GM12878 (cell line): ENCODE measurements at regions not wholly inside any gene's neighbourhood (a gene's known extent, or its start where the extent isn't known, plus 50 kb on each side); places are given as distances from the start of the nearest gene placed in this dataset.

ENCODE experiments used
- ATAC-seq: fragments of 200-7000 bp; cut with Tn5 transposase; 3 replicates; pipeline ENCODE4 v1.9.1; 2020; ENCODE audit warnings: mild to moderate bottlenecking, moderate library complexity
- BruUV-seq: library from RNA; stranded (reverse); fragments of 400-500 nt; replicated peaks from 2 replicates; lab custom pipeline; 2021; lab: Mats Ljungman, UMichigan
- CTCF ChIA-PET: fragments of 300-600 bp; sonication (Branson Sonifier 250); formaldehyde crosslinking; extraction: SDS; loops from one replicate; lab custom pipeline; 2021; ENCODE audit warnings: inconsistent platforms; lab: Yijun Ruan, JAX
- POLR2A ChIA-PET: fragments of 350-600 bp; formaldehyde crosslinking; extraction: SDS; loops from one replicate; lab custom pipeline; 2021; ENCODE audit warnings: inconsistent platforms; lab: Charles Lee
- RAD21 ChIA-PET: fragments of 300-600 bp; sonication (Branson Sonifier 250); formaldehyde crosslinking; loops from one replicate; lab custom pipeline; 2023; ENCODE audit warnings: antibody characterized with exemption; ENCODE audit not compliant: unreplicated experiment; lab: Charles Lee
- SMC1A ChIA-PET: fragments of 300-600 bp; sonication (Branson Sonifier 250); formaldehyde crosslinking; loops from one replicate; lab custom pipeline; 2023; ENCODE audit not compliant: unreplicated experiment, uncharacterized antibody; lab: Charles Lee
- DNase-seq: peaks from one replicate; pipeline ENCODE4 v3.0.0-alpha.2; 2011; ENCODE audit warnings: low read depth, low spot score
- FAIRE-seq: peaks from 3 replicates; lab custom pipeline; 2011; peaks lifted over from hg19 to GRCh38; lab: Jason Lieb, UNC
- H2AFZ ChIP-seq: 2 replicates; pipeline ENCODE4 v1.6.0; 2011; ENCODE audit warnings: low read depth, low read length, control low read depth; ENCODE audit not compliant: control insufficient read depth
- H3K27ac ChIP-seq: 2 replicates; pipeline ENCODE4 v1.5.1; 2011; ENCODE audit warnings: control low read depth; ENCODE audit not compliant: control insufficient read depth, insufficient read depth
- H3K27me3 ChIP-seq, 2 experiments: replicated peaks in 1 of 2; 2 replicates each; pipeline versions ENCODE4 v1.6.0 to v1.6.1; 2011; ENCODE audit warnings: low read length in 1 of 2; ENCODE audit not compliant: control insufficient read depth in 2 of 2, insufficient read depth in 2 of 2
- H3K36me3 ChIP-seq, 2 experiments: 2 replicates each; pipeline ENCODE4 v1.5.1; 2011; ENCODE audit warnings: low read length in 1 of 2; ENCODE audit not compliant: control insufficient read depth in 2 of 2, insufficient read depth in 2 of 2
- H3K4me1 ChIP-seq: 2 replicates; pipeline ENCODE4 v1.6.1; 2011; ENCODE audit warnings: mild to moderate bottlenecking, low read length, moderate library complexity, mixed read lengths; ENCODE audit not compliant: control insufficient read depth, insufficient read depth
- H3K4me2 ChIP-seq: 2 replicates; pipeline ENCODE4 v1.6.0; 2011; ENCODE audit warnings: control low read depth; ENCODE audit not compliant: control insufficient read depth, insufficient read depth
- H3K4me3 ChIP-seq: fragments of 200-600 bp; sonication (generic); 2 replicates; pipeline ENCODE4 v1.5.1; 2016
- H3K79me2 ChIP-seq: 2 replicates; pipeline ENCODE4 v1.6.0; 2011; ENCODE audit warnings: low read length; ENCODE audit not compliant: control insufficient read depth, insufficient read depth
- H3K9ac ChIP-seq: 2 replicates; pipeline ENCODE4 v1.8.0; 2011; ENCODE audit warnings: low read length, control low read depth, mixed read lengths; ENCODE audit not compliant: control insufficient read depth, insufficient read depth
- H3K9me3 ChIP-seq: replicated peaks from 3 replicates; pipeline ENCODE4 v1.5.1; 2011; ENCODE audit warnings: mild to moderate bottlenecking, low read length; ENCODE audit not compliant: control insufficient read depth, insufficient read depth
- H4K20me1 ChIP-seq: 2 replicates; pipeline ENCODE4 v1.6.0; 2011; ENCODE audit not compliant: control insufficient read depth, insufficient read depth
- PML ChIP-seq: IDR thresholded peaks from 2 replicates; pipeline ENCODE4 v1.6.1; 2012; ENCODE audit warnings: low read length, inconsistent platforms
- TCF3 ChIP-seq: IDR thresholded peaks from 2 replicates; pipeline ENCODE4 v1.6.1; 2012; ENCODE audit warnings: low read depth, mild to moderate bottlenecking, low read length, borderline replicate concordance; ENCODE audit not compliant: insufficient read depth
- YY1 ChIP-seq: IDR thresholded peaks from 2 replicates; pipeline ENCODE4 v1.6.1; 2011; ENCODE audit warnings: low read depth, mild to moderate bottlenecking, low read length
- ZBED1 ChIP-seq: IDR thresholded peaks from 2 replicates; pipeline ENCODE4 v1.6.1; 2016; ENCODE audit warnings: borderline replicate concordance
- WGBS: methylation state at CpG from one replicate; pipeline ENCODE4 v1.1.6; 2016; ENCODE audit warnings: low lambda C conversion rate; ENCODE audit not compliant: insufficient replicate concordance, insufficient coverage; ENCODE audit errors: missing lambda C conversion rate; 5-methylcytosine and 5-hydroxymethylcytosine counted together
- in situ Hi-C: fragments of 300-500 bp; cut with MboI; formaldehyde crosslinking; loops from 9 replicates; pipeline ENCODE4 v1.14.3; 2018; ENCODE audit warnings: mixed read lengths
- intact Hi-C: fragments of 100-400 bp; cut with micrococcal nuclease; formaldehyde crosslinking; loops from one replicate; pipeline ENCODE4 v1.14.2; 2022; ENCODE audit not compliant: unreplicated experiment
- TF ChIP-seq, protein P1 (sequence below): fragments of 450-650 bp; IDR thresholded peaks from 2 replicates; pipeline ENCODE4 v1.6.1; 2016; ENCODE audit warnings: mild to moderate bottlenecking
- TF ChIP-seq, protein P2 (sequence below), 3 experiments: IDR thresholded peaks in 2 of 3; conservative IDR thresholded peaks in 1 of 3; 2 replicates each; pipeline ENCODE4 v1.5.1; 2011; ENCODE audit warnings: low read depth in 3 of 3, low read length in 3 of 3, mild to moderate bottlenecking in 3 of 3, control low read depth in 2 of 3, moderate library complexity in 2 of 3, inconsistent platforms in 1 of 3, mixed read lengths in 1 of 3; ENCODE audit not compliant: control insufficient read depth in 2 of 3, insufficient read depth in 1 of 3; ENCODE audit errors: extremely low read depth in 1 of 3

DNA sequence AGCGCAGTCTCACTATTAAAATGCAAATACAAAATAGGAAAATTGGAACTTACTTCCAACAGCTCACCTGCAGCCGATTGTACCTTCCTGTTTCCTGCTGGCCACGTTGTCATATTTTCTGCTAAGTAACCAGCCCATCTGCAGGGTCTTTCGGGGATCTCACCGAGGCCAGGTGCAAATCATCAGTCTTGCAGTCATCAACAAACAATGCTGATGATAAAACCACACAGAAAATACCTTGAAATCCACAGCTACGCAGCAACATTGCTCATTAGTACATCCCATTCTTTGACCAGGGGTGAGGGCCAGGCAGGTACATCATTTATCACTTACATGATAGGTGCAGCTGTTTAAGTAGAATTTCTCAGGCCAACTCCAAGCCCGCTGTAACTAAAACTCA is 406.9 kb downstream of the TMEM121 start:
- Histone ChIP-seq H4K20me1 (no peaks in the 10 kb centered on the region), H3K9me3 (no peaks in the 10 kb centered on the region; the same call in 2 of the 3 replicates), H3K27me3 (no peaks in the 10 kb centered on the region), H3K79me2 (no peaks in the 10 kb centered on the region), H3K4me3 (no peak overlapping the region), H3K36me3 (no peaks in the 10 kb centered on the region), H2AFZ (no peak overlapping the region), H3K9ac (no peak overlapping the region), H3K4me1 (no peaks in the 10 kb centered on the region; the same call in 1 of the 2 replicates), H3K4me2 (no peak overlapping the region), H3K27ac (no peak overlapping the region)
- intact Hi-C loops (no loop called here), in situ Hi-C loops (no loop called here)
- FAIRE-seq (no peak), DNase-seq (no peak), ATAC-seq (no peak)
- CTCF ChIA-PET = no interaction called here
- RAD21 ChIA-PET = no interaction called here
- POLR2A ChIA-PET = no interaction called here
- SMC1A ChIA-PET = no interaction called here
- no CpG with 5 or more reads among the region's 7 CpGs for WGBS
- BruUV-seq = no TSS peak
- TF ChIP-seq TCF3 = no peak
- TF ChIP-seq YY1 = no peak
- TF ChIP-seq, protein P1, sequence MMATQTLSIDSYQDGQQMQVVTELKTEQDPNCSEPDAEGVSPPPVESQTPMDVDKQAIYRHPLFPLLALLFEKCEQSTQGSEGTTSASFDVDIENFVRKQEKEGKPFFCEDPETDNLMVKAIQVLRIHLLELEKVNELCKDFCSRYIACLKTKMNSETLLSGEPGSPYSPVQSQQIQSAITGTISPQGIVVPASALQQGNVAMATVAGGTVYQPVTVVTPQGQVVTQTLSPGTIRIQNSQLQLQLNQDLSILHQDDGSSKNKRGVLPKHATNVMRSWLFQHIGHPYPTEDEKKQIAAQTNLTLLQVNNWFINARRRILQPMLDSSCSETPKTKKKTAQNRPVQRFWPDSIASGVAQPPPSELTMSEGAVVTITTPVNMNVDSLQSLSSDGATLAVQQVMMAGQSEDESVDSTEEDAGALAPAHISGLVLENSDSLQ = no peak
- TF ChIP-seq, protein P2, sequence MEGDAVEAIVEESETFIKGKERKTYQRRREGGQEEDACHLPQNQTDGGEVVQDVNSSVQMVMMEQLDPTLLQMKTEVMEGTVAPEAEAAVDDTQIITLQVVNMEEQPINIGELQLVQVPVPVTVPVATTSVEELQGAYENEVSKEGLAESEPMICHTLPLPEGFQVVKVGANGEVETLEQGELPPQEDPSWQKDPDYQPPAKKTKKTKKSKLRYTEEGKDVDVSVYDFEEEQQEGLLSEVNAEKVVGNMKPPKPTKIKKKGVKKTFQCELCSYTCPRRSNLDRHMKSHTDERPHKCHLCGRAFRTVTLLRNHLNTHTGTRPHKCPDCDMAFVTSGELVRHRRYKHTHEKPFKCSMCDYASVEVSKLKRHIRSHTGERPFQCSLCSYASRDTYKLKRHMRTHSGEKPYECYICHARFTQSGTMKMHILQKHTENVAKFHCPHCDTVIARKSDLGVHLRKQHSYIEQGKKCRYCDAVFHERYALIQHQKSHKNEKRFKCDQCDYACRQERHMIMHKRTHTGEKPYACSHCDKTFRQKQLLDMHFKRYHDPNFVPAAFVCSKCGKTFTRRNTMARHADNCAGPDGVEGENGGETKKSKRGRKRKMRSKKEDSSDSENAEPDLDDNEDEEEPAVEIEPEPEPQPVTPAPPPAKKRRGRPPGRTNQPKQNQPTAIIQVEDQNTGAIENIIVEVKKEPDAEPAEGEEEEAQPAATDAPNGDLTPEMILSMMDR (IDR thresholded peaks at IDR 0.05 in 2 of 3, conservative IDR thresholded peaks at IDR 0.05 in 1 of 3; ENCODE audit: control insufficient read depth in 2 of 3, extremely low read depth in 1 of 3, insufficient read depth in 1 of 3, low read depth in 3 of 3, low read length in 3 of 3) = no peak
- no peak for TF ChIP-seq PML
- TF ChIP-seq ZBED1 = no peak
